Right lobe of liver (tissue), 4 donors: ENCODE measurements at regions not wholly inside any gene's neighbourhood (a gene's known extent, or its start where the extent isn't known, plus 50 kb on each side); places are given as distances from the start of the nearest gene placed in this dataset.

Experiments
- POLR2A ChIP-seq: fragments of 450-650 bp; IDR thresholded peaks from one replicate; pipeline ENCODE4 v1.6.1; 2017; ENCODE audit warnings: antibody characterized with exemption, mild to moderate bottlenecking
- TF ChIP-seq, protein P1 (sequence below), 4 donors: fragments of 200-600 bp in 3 of 4; fragments of 450-650 bp in 1 of 4; IDR thresholded peaks; one replicate each; pipeline versions ENCODE4 v1.5.1 to v1.8.0; 2016 to 2022; ENCODE audit warnings: antibody characterized with exemption in 4 of 4, mild to moderate bottlenecking in 2 of 4
- donor health status: DM: no; HTN: no; CAD: no.
- donor health status: DM: no; HTN: no; CAD: no.
- donor health status: DM: no; HTN: yes; CAD: no.

DNA sequence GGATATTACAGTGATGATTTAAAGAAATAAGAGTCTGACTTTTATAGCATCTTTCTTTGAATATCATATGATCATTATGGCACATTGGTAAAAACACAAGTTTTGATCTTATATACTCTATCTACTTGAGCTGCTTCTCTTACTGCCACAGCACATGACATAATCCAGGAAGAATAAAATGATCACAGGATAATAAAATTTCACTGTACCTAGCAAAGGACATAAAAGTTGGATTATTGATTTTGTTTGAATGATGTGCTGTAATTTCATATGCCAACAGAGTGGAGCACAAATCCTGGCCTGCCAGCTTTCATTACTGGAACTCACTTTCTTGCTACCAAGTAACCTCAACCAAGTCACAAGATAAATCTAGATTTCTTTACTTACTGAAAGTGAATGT is 162.1 kb upstream of the NANOGP8 start:
- TF ChIP-seq, protein P1, sequence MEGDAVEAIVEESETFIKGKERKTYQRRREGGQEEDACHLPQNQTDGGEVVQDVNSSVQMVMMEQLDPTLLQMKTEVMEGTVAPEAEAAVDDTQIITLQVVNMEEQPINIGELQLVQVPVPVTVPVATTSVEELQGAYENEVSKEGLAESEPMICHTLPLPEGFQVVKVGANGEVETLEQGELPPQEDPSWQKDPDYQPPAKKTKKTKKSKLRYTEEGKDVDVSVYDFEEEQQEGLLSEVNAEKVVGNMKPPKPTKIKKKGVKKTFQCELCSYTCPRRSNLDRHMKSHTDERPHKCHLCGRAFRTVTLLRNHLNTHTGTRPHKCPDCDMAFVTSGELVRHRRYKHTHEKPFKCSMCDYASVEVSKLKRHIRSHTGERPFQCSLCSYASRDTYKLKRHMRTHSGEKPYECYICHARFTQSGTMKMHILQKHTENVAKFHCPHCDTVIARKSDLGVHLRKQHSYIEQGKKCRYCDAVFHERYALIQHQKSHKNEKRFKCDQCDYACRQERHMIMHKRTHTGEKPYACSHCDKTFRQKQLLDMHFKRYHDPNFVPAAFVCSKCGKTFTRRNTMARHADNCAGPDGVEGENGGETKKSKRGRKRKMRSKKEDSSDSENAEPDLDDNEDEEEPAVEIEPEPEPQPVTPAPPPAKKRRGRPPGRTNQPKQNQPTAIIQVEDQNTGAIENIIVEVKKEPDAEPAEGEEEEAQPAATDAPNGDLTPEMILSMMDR (IDR thresholded peaks at IDR 0.05) = no peak
- TF ChIP-seq POLR2A = no peak
